CD14-positive monocyte (primary cell): ENCODE measurements at regions not wholly inside any gene's neighbourhood (a gene's known extent, or its start where the extent isn't known, plus 50 kb on each side); places are given as distances from the start of the nearest gene placed in this dataset.

Experiments used
- DNase-seq, 3 donors: peaks; one replicate each; pipeline ENCODE4 v3.0.0-alpha.2; 2011 to 2022
- H2AFZ ChIP-seq: 2 replicates; pipeline ENCODE4 v1.6.0; 2012; ENCODE audit warnings: mild to moderate bottlenecking, low read depth, low read length, inconsistent platforms; ENCODE audit not compliant: insufficient read depth, poor library complexity, severe bottlenecking
- H3K27ac ChIP-seq, 2 donors: 1 replicate in 1 of 2; 2 replicates in 1 of 2; pipeline ENCODE4 v1.5.1; 2012 to 2013; ENCODE audit warnings: low read length in 2 of 2, control low read depth in 1 of 2, inconsistent platforms in 1 of 2, low read depth in 1 of 2, mild to moderate bottlenecking in 1 of 2
- H3K27me3 ChIP-seq, 2 donors: one replicate each; pipeline versions ENCODE4 v1.6.0 to v1.6.1; 2011 to 2013; ENCODE audit warnings: low read length in 2 of 2; ENCODE audit not compliant: control insufficient read depth in 2 of 2, insufficient read depth in 2 of 2
- H3K36me3 ChIP-seq, 2 donors: replicated peaks in 1 of 2; 1 replicate in 1 of 2; 2 replicates in 1 of 2; pipeline versions ENCODE4 v1.5.1 to v1.6.1; 2012 to 2013; ENCODE audit warnings: low read length in 2 of 2, control low read depth in 1 of 2, inconsistent platforms in 1 of 2, mild to moderate bottlenecking in 1 of 2; ENCODE audit not compliant: insufficient read depth in 2 of 2, control insufficient read depth in 1 of 2
- H3K4me1 ChIP-seq, 2 donors: 1 replicate in 1 of 2; 2 replicates in 1 of 2; pipeline versions ENCODE4 v1.5.1 to v1.6.1; 2012 to 2013; ENCODE audit warnings: low read length in 2 of 2, control low read depth in 1 of 2, inconsistent platforms in 1 of 2, mild to moderate bottlenecking in 1 of 2, moderate library complexity in 1 of 2; ENCODE audit not compliant: insufficient read depth in 2 of 2, control insufficient read depth in 1 of 2
- H3K4me2 ChIP-seq: replicated peaks from 2 replicates; pipeline ENCODE3; 2012; ENCODE audit warnings: low read length, moderate library complexity, mild to moderate bottlenecking; ENCODE audit not compliant: poor library complexity, severe bottlenecking; ENCODE audit errors: extremely low read depth
- H3K4me3 ChIP-seq, 3 experiments: fragments of 200-600 bp in 1 of 3; sonication (generic) in 1 of 3; replicated peaks in 1 of 3; 1 replicate in 2 of 3; 2 replicates in 1 of 3; pipeline ENCODE4 v1.5.1; 2011 to 2013; ENCODE audit warnings: low read length in 3 of 3, mild to moderate bottlenecking in 3 of 3, control low read depth in 2 of 3, low read depth in 2 of 3, inconsistent platforms in 1 of 3, moderate library complexity in 1 of 3
- H3K79me2 ChIP-seq: 2 replicates; pipeline ENCODE4 v1.6.0; 2012; ENCODE audit warnings: mild to moderate bottlenecking, control low read depth, inconsistent platforms, low read length, moderate library complexity; ENCODE audit not compliant: insufficient read depth
- H3K9ac ChIP-seq: 2 replicates; pipeline ENCODE4 v1.6.0; 2017; ENCODE audit warnings: low read length, mild to moderate bottlenecking; ENCODE audit not compliant: insufficient read depth, poor library complexity, severe bottlenecking
- H3K9me3 ChIP-seq, 2 donors: replicated peaks in 1 of 2; 1 replicate in 1 of 2; 2 replicates in 1 of 2; pipeline versions ENCODE4 v1.5.1 to v1.6.1; 2012 to 2013; ENCODE audit warnings: low read length in 2 of 2, control low read depth in 1 of 2; ENCODE audit not compliant: control insufficient read depth in 1 of 2, insufficient read depth in 1 of 2
- H4K20me1 ChIP-seq: 2 replicates; pipeline ENCODE4 v1.6.0; 2012; ENCODE audit warnings: mild to moderate bottlenecking, low read length, control low read depth, moderate library complexity; ENCODE audit not compliant: insufficient read depth
- H3K27ac Mint-ChIP-seq, 7 donors: one replicate each; pipeline ENCODE4 v1.8.0; 2020; ENCODE audit warnings: mild to moderate bottlenecking in 7 of 7, mixed read lengths in 7 of 7, moderate library complexity in 6 of 7, inconsistent platforms in 2 of 7
- H3K27me3 Mint-ChIP-seq, 3 donors: one replicate each; pipeline ENCODE4 v1.8.0; 2021 to 2022; ENCODE audit warnings: low read depth in 3 of 3, mild to moderate bottlenecking in 3 of 3, mixed read lengths in 3 of 3, moderate library complexity in 3 of 3, inconsistent platforms in 1 of 3
- H3K36me3 Mint-ChIP-seq, 2 donors: one replicate each; pipeline ENCODE4 v1.8.0; 2020; ENCODE audit warnings: mixed read lengths in 2 of 2, inconsistent platforms in 1 of 2, mild to moderate bottlenecking in 1 of 2
- H3K4me1 Mint-ChIP-seq: one replicate; pipeline ENCODE4 v1.8.0; 2020; ENCODE audit warnings: mild to moderate bottlenecking, mixed read lengths
- H3K4me3 Mint-ChIP-seq, 2 donors: one replicate each; pipeline ENCODE4 v1.8.0; 2020; ENCODE audit warnings: mild to moderate bottlenecking in 2 of 2, mixed read lengths in 2 of 2, moderate library complexity in 1 of 2
- H3K9me3 Mint-ChIP-seq, 7 donors: one replicate each; pipeline ENCODE4 v1.8.0; 2020 to 2022; ENCODE audit warnings: mixed read lengths in 7 of 7, mild to moderate bottlenecking in 6 of 7, moderate library complexity in 6 of 7, inconsistent platforms in 2 of 7
- WGBS: methylation state at CpG from one replicate; pipeline ENCODE4 v1.1.5; 2013; ENCODE audit warnings: missing lambda C conversion rate; ENCODE audit not compliant: insufficient coverage; 5-methylcytosine and 5-hydroxymethylcytosine counted together
- intact Hi-C, 2 donors: fragments of 100-400 bp; cut with micrococcal nuclease; formaldehyde crosslinking; loops; one replicate each; pipeline versions ENCODE4 v1.15.0 to v1.15.1; 2023
- TF ChIP-seq, protein P1 (sequence below): fragments of 200-600 bp; IDR thresholded peaks from one replicate; pipeline ENCODE4 v1.8.0; 2022; ENCODE audit warnings: antibody characterized with exemption, mild to moderate bottlenecking

DNA sequence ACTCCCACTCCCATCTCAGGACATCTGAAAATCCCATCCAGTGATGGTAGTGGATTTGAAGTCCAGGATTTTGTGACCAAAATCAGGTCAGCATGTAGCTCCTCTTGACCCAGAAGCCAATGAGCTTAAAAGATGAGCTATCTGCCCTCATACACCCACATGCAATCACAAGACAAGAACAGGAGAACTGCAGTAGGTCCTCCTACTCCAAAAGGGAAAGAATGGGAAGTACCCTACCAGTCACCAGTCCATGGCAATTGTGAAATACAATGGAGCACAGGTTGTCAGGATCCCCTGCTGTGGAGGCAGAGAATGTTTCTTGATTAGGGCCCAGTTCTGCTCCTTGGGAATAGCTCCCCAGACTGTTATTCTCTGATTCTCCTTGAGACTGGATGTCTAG is 347.3 kb upstream of the CNR1 start:
- H3K27me3 ChIP-seq = no peaks in the 10 kb centered on the region
- no peak overlapping the region for H3K4me2 ChIP-seq
- no peak overlapping the region for H3K9ac ChIP-seq
- no peaks in the 10 kb centered on the region for H4K20me1 ChIP-seq
- DNase-seq = no peak
- no peaks in the 10 kb centered on the region for H3K79me2 ChIP-seq
- Mint-ChIP-seq H3K36me3 (no peaks in the 10 kb centered on the region), H3K27me3 (peaks cover 0 to 2% (median 0%) of the 10 kb centered on the region in 3 donors), H3K9me3 (peaks cover 0 to 4% (median 0%) of the 10 kb centered on the region in 7 donors), H3K4me3 (no peak overlapping the region), H3K4me1 (no peaks in the 10 kb centered on the region), H3K27ac (no peak overlapping the region)
- H2AFZ ChIP-seq = no peak overlapping the region
- intact Hi-C loops = no loop called here
- no peaks in the 10 kb centered on the region for H3K4me1 ChIP-seq
- no peak overlapping the region for H3K4me3 ChIP-seq
- H3K27ac ChIP-seq = no peak overlapping the region
- no peaks in the 10 kb centered on the region for H3K9me3 ChIP-seq
- TF ChIP-seq, protein P1, sequence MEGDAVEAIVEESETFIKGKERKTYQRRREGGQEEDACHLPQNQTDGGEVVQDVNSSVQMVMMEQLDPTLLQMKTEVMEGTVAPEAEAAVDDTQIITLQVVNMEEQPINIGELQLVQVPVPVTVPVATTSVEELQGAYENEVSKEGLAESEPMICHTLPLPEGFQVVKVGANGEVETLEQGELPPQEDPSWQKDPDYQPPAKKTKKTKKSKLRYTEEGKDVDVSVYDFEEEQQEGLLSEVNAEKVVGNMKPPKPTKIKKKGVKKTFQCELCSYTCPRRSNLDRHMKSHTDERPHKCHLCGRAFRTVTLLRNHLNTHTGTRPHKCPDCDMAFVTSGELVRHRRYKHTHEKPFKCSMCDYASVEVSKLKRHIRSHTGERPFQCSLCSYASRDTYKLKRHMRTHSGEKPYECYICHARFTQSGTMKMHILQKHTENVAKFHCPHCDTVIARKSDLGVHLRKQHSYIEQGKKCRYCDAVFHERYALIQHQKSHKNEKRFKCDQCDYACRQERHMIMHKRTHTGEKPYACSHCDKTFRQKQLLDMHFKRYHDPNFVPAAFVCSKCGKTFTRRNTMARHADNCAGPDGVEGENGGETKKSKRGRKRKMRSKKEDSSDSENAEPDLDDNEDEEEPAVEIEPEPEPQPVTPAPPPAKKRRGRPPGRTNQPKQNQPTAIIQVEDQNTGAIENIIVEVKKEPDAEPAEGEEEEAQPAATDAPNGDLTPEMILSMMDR = no peak
- H3K36me3 ChIP-seq = no peaks in the 10 kb centered on the region

DNA sequence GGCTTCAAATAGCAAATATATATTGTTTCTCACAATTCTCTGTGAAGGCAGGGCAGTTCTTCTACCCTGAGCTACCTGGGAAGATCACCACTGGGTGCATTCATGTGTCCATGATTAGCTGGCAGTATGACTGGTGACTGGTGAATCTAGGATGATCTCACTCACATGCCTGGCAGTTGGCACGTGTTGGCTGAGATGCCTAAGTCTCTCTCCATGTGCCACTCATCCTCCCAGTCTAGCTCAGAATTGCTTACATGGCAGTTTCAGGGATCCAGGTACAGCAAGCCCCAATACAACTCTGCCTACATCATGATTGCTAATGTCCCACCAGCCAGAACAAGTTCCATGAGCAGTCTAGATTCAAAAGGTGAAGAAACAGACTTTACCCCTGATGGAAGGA is 346.8 kb upstream of the CNR1 start:
- H2AFZ ChIP-seq = no peak overlapping the region
- H3K9me3 ChIP-seq = no peaks in the 10 kb centered on the region
- H3K27ac ChIP-seq = no peak overlapping the region
- no peaks in the 10 kb centered on the region for H4K20me1 ChIP-seq
- H3K4me1 ChIP-seq = no peaks in the 10 kb centered on the region
- peaks cover 0 to 4% (median 0%) of the 10 kb centered on the region in 7 donors for H3K9me3 Mint-ChIP-seq
- WGBS = 86% methylated on average over 1 of the region's 1 CpG
- no peak for DNase-seq
- no peaks in the 10 kb centered on the region for H3K36me3 ChIP-seq
- H3K4me3 Mint-ChIP-seq = no peak overlapping the region
- no peaks in the 10 kb centered on the region for H3K79me2 ChIP-seq
- TF ChIP-seq, protein P1 = no peak
- H3K27me3 Mint-ChIP-seq = peaks cover 0 to 2% (median 0%) of the 10 kb centered on the region in 3 donors
- H3K27ac Mint-ChIP-seq = peak overlapping the region in 1 of 7 donors; percentile 72
- no peak overlapping the region for H3K9ac ChIP-seq
- H3K36me3 Mint-ChIP-seq = no peaks in the 10 kb centered on the region
- H3K4me2 ChIP-seq = no peak overlapping the region
- H3K4me1 Mint-ChIP-seq = no peaks in the 10 kb centered on the region
- H3K27me3 ChIP-seq = no peaks in the 10 kb centered on the region
- intact Hi-C loops = no loop called here
- no peak overlapping the region for H3K4me3 ChIP-seq
